ENCODE measurements at regions not wholly inside any gene's neighbourhood (a gene's known extent, or its start where the extent isn't known, plus 50 kb on each side); places are given as distances from the start of the nearest gene placed in this dataset.
"Not testable (repeated sequence)": the region's sequence is repeated elsewhere in the genome, so short reads cannot be mapped to it uniquely, and the experiment has no call there.

GRCh38 chr10:15428681-15429080 is 57.6 kb upstream of the FAM171A1 start:
- no peak for DNase-seq (ENCODE audit: low read depth)

DNA sequence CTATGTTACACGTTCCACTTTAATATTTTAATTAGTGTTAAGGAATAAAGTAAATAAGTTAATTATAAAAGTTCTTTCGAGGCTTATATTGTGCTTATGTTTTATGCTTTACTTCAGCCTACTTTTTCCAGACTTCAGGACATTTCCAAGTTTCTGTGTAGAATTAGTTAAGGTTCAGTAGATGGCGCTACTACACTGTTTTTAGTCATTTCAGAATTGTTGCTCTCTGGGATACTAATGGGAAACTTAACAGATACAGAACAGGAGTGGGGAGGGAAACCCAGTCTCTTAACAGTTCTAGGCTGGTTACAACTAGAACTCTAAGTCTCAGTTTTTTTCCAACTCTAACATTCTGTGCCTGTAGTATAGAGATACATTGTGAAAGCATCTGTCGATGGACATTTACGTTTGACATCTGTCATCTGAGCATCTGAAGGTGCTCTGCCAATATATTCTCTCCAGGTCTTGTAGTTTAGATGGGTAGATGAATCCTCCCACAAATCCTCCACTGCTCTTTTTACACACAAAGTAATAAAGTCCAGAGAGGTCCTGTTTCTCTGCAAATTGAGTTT is 56.8 kb upstream of the FAM171A1 start:
- no peak for DNase-seq (ENCODE audit: low read depth)

- no peak for DNase-seq (ENCODE audit: low read depth)
Measured at GRCh38 chr10:15426558-15426957, 55.5 kb upstream of the FAM171A1 start.

DNA sequence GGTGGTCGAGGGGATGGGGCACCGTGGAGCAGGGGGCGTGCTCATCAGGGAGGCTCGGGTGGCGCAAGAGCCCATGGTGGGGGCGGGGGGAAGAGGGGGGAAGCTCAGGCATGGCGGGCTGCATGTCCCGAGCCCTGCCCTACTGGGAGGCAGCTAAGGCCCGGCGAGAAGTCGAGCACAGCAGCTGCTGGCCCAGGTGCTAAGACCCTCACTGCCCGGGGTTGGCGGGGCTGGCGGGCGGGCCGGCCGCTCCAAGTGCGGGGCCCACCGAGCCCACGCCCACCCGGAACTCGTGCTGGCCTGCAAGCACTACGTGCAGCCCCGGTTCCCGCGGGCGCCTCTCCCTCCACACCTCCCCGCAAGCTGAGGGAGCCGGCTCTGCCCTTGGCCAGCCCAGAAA is 55.0 kb upstream of the FAM171A1 start:
- DNase-seq (ENCODE audit: low read depth), result no peak

DNA sequence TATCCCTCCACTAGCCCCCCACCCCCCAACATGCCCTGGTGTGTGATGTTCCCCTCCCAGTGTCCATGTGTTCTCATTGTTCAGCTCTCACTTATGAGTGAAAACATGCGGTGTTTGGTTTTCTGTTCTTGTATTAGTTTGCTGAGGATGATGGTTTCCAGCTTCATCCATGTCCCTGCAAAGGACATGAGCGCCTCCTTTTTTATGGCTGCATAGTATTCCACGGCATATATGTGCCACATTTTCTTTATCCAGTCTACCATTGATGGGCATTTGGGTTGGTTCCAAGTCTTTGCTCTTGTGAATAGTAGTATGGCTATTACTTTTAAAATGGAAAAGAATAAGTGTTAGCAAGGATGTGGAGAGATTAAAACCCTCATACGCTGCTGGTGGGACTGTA is 50.8 kb upstream of the FAM171A1 start:
- not testable (repeated sequence) for DNase-seq (ENCODE audit: low read depth)

All from activated T-cell treated with anti-CD3 and anti-CD28 coated beads for 24 hours (primary cell).